Colonic mucosa (tissue), 4 donors: ENCODE measurements at regions not wholly inside any gene's neighbourhood (a gene's known extent, or its start where the extent isn't known, plus 50 kb on each side); places are given as distances from the start of the nearest gene placed in this dataset.
"Not testable (repeated sequence)": the region's sequence is repeated elsewhere in the genome, so short reads cannot be mapped to it uniquely, and the experiment has no call there.

Experiments
- DNase-seq: peaks from one replicate; pipeline ENCODE4 v3.0.0-alpha.2; 2020
- H3K27ac ChIP-seq: fragments of 200-600 bp; one replicate; pipeline ENCODE4 v1.8.0; 2021
- H3K27me3 ChIP-seq: fragments of 200-600 bp; one replicate; pipeline ENCODE4 v1.8.0; 2021
- H3K36me3 ChIP-seq: fragments of 200-600 bp; one replicate; pipeline ENCODE4 v1.8.0; 2021
- H3K4me1 ChIP-seq: fragments of 200-600 bp; one replicate; pipeline ENCODE4 v1.8.0; 2021; ENCODE audit warnings: mild to moderate bottlenecking
- H3K4me3 ChIP-seq: fragments of 200-600 bp; one replicate; pipeline ENCODE4 v1.8.0; 2021
- H3K9ac ChIP-seq, 2 donors: one replicate each; pipeline ENCODE4 v1.7.0; 2013; ENCODE audit warnings: control low read depth in 2 of 2, low read depth in 2 of 2, low read length in 2 of 2
- H3K9me3 ChIP-seq: fragments of 200-600 bp; one replicate; pipeline ENCODE4 v1.8.0; 2021
- intact Hi-C: fragments of 100-400 bp; cut with DNase I; formaldehyde crosslinking; loops from one replicate; pipeline ENCODE4 v1.14.1; 2022
- TF ChIP-seq, protein P1 (sequence below): fragments of 200-600 bp; IDR thresholded peaks from one replicate; pipeline ENCODE4 v1.8.0; 2022; ENCODE audit warnings: antibody characterized with exemption, mild to moderate bottlenecking
- donor health status: healthy.
- donor health status: DM: no; HTN: no; CAD: no.
- donor health status: DM: no; HTN: no; CAD: no.

DNA sequence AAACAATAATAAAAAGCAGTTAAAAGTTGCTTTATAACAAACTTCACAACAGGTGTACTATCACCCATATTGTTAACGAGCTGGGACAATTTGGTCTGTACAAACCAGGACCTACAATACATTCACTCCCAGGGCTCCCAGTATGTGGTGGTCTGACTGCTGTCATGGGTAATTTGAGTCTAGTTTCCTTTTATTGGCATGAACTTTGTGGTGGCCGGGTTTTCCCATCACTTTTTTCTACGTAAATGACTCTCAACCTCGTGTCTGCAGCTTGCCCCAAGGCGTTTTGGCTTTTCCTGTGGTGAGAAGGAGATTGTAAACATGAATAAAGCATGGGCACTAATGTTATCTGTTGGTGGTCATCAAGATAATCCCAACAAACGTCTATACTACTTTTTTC is 118.7 kb upstream of the CDK6 start:
- Histone ChIP-seq H3K27me3 (no peaks in the 10 kb centered on the region), H3K9me3 (no peaks in the 10 kb centered on the region), H3K4me3 (no peak overlapping the region), H3K36me3 (no peaks in the 10 kb centered on the region), H3K27ac (no peak overlapping the region), H3K4me1 (no peaks in the 10 kb centered on the region), H3K9ac (no peak overlapping the region)
- intact Hi-C loops = no loop called here
- TF ChIP-seq, protein P1, sequence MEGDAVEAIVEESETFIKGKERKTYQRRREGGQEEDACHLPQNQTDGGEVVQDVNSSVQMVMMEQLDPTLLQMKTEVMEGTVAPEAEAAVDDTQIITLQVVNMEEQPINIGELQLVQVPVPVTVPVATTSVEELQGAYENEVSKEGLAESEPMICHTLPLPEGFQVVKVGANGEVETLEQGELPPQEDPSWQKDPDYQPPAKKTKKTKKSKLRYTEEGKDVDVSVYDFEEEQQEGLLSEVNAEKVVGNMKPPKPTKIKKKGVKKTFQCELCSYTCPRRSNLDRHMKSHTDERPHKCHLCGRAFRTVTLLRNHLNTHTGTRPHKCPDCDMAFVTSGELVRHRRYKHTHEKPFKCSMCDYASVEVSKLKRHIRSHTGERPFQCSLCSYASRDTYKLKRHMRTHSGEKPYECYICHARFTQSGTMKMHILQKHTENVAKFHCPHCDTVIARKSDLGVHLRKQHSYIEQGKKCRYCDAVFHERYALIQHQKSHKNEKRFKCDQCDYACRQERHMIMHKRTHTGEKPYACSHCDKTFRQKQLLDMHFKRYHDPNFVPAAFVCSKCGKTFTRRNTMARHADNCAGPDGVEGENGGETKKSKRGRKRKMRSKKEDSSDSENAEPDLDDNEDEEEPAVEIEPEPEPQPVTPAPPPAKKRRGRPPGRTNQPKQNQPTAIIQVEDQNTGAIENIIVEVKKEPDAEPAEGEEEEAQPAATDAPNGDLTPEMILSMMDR = no peak
- DNase-seq = no peak

DNA sequence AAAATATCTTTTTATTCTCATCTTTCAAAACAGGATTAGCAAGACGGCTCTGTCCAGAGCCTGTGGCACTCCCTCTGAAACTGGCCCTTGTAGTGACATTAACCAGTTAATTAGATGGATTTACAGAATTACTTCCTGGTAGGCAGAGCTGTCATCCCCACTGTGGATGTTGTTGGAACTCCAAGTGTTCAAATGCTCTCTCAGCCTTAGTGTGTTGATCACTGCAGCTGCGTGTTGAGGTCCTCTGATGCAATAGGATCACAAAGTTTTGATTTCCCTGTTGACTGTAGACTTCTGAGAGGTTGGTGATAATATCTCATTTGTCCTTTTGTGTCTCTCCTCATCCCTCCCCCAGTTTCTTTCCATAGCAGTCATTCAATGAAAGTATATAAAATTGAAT is 117.3 kb upstream of the CDK6 start:
- Histone ChIP-seq H3K4me3 (no peak overlapping the region), H3K9ac (no peak overlapping the region), H3K4me1 (no peaks in the 10 kb centered on the region), H3K9me3 (no peaks in the 10 kb centered on the region), H3K36me3 (no peaks in the 10 kb centered on the region), H3K27ac (no peak overlapping the region), H3K27me3 (no peaks in the 10 kb centered on the region)
- DNase-seq = no peak
- intact Hi-C loops = no loop called here
- TF ChIP-seq, protein P1 = no peak

DNA sequence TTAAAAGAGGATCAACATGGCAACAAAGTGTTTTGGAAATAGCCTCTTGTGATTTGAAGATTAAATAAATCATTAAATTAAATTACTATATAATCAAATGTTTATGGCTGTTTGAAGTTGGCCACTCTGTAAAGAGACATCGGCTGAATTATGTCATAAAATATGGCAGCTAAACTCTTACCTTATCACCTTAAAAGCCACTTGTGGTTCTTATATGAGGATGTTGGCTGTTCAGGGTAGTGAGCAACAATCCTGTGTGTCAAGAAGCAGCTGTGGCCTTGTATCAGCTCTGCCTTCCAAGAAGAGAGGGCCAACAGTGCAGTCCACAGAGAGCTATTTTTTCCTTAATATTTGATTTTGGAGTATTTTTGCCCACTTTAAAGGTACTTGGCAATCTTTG is 113.4 kb upstream of the CDK6 start:
- Histone ChIP-seq H3K27me3 (no peaks in the 10 kb centered on the region), H3K36me3 (no peaks in the 10 kb centered on the region), H3K4me3 (no peak overlapping the region), H3K4me1 (no peaks in the 10 kb centered on the region), H3K9me3 (no peaks in the 10 kb centered on the region), H3K27ac (no peak overlapping the region), H3K9ac (no peak overlapping the region)
- DNase-seq = peak; percentile 32
- intact Hi-C loops = loop anchor here (10.0 kb wide), 1 partner anchor 65 kb away; no protein-coding TSS in a partner anchor
- TF ChIP-seq, protein P1 = no peak

DNA sequence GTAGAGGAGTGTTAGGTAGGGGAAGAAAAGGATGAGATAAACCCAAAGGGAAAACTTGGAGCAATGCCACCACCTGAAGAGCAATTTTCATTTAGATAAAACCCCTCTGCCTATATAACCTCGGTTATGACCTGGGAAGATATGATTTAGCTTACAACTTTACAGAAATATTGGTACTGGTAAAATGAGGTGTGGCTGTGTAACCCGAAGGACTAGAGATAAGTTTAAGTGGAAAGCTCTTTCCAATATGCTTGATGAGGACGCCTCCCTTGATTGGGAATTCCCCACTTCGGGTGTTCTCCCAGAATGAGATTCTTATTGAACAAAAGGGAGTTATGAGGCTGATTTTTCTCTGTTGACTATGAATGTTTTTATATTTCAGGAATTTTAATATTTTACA is 109.5 kb upstream of the CDK6 start:
- H3K36me3 ChIP-seq = no peaks in the 10 kb centered on the region
- DNase-seq = peak; percentile 48
- H3K4me1 ChIP-seq = no peaks in the 10 kb centered on the region

DNA sequence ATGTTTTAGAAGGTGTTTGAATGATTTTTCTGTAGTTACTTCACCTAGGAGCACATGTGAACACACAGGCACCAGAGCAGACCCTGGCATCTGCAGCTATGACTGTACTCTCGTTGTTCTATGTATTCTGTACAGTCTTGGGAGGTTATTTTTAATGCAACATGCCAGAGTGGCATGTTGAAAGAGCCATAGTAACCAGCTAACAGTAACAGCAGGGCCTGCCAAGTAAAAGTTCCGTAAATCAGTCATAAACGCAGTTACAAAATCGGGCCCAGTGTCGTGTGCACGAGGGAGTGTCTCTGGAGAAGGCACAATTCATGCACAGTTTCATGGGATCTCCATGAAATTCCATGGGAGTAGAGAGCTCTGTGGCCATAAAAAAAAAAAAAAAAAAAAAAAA is 108.3 kb upstream of the CDK6 start:
- Histone ChIP-seq H3K36me3 (no peaks in the 10 kb centered on the region), H3K4me3 (no peak overlapping the region), H3K27me3 (no peaks in the 10 kb centered on the region), H3K27ac (no peak overlapping the region), H3K9me3 (no peaks in the 10 kb centered on the region), H3K9ac (no peak overlapping the region), H3K4me1 (no peaks in the 10 kb centered on the region)
- intact Hi-C loops = loop anchor here (10.0 kb wide), 1 partner anchor 70 kb away; no protein-coding TSS in a partner anchor
- DNase-seq = peak; percentile 60
- TF ChIP-seq, protein P1 = no peak

More for the DNA sequence above, 109.5 kb upstream of the CDK6 start:
- Histone ChIP-seq H3K27me3 (no peaks in the 10 kb centered on the region), H3K9ac (no peak overlapping the region), H3K9me3 (no peaks in the 10 kb centered on the region), H3K4me3 (no peak overlapping the region), H3K27ac (no peak overlapping the region)
- intact Hi-C loops = loop anchor here (10.0 kb wide), 1 partner anchor 69 kb away; no protein-coding TSS in a partner anchor
- TF ChIP-seq, protein P1 = no peak

DNA sequence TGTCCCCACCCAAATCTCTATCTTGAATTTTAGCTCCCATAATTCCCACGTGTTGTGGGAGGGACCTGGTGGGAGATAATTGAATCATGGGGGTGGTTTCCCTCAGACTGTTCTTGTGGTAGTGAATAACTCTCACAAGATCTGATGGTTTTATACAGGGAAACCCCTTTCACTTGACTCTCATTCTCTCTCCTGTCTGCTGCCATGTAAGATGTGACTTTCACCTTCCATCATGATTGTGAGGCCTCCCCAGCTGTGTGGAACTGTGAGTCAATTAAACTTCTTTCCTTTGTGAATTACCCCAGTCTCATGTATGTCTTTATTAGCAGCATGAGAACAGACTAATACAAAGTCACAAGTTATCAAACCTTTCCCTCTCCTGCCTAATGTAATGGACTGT is 106.3 kb upstream of the CDK6 start:
- H3K9ac ChIP-seq, H3K27ac ChIP-seq, H3K27me3 ChIP-seq, H3K4me1 ChIP-seq, DNase-seq, H3K4me3 ChIP-seq, H3K36me3 ChIP-seq, H3K9me3 ChIP-seq: not testable (repeated sequence)
- intact Hi-C loops = loop anchor here (10.0 kb wide), 1 partner anchor 72 kb away; no protein-coding TSS in a partner anchor
